ENCODE measurements at regions not wholly inside any gene's neighbourhood (a gene's known extent, or its start where the extent isn't known, plus 50 kb on each side); places are given as distances from the start of the nearest gene placed in this dataset.
"Not testable (repeated sequence)": the region's sequence is repeated elsewhere in the genome, so short reads cannot be mapped to it uniquely, and the experiment has no call there.

GRCh38 chr15:77877869-77878577, 199.5 kb downstream of the TBC1D2B start:
- DNase-seq (ENCODE audit: low spot score) = no peak

- peak; percentile 8 for DNase-seq (ENCODE audit: low spot score)
Observed at GRCh38 chr15:77876107-77876820, 201.2 kb downstream of the TBC1D2B start.

GRCh38 chr15:77875066-77875721, 202.3 kb downstream of the TBC1D2B start:
- peak; percentile 49 for DNase-seq (ENCODE audit: low spot score)

GRCh38 chr15:77874063-77874462, 203.4 kb downstream of the TBC1D2B start:
- DNase-seq (ENCODE audit: low spot score) = no peak

DNA sequence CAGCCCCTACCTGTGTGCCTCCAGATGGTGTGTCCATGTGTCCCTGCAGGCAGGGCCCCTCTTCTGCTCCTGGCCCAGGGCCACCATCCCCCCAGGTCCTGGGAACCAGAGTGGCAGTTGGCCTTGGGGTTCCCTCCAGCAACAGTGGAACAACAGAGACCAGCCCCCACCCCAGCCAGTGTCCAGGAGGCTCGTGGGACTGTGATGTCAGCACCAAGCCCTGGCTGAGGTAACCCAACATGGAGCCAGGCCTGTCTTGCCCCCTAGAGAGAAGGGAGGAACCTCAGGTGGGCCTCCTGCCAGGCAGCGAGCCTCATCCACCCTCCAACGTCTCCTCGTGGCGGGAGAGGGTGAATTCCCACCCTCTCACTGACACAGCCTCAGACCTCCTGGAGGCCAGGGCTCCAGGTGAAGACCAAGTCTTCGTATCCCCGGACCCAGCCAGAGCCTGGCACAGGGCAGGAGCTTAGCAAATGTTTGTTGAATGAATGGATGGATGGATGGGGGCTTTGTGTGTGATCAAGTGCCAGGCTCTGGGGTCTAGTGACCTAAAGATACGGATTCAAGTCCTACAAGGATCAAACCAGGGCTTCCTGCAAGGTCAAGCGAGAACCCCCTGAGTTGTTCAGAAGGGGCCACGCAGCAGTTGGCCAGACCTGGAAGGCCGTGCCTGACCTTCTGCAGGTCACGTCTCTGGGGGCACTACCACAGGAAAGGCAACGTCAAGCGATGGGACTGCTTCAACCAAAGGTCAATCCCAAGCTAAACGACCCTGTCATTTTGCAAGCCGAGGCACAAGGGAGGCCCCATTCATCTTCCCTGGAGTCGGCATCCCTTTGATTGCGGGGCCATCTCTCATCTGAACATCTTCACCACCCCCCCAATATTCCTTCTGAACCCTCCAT, 204.7 kb downstream of the TBC1D2B start:
- DNase-seq (ENCODE audit: low spot score) = not testable (repeated sequence)

DNA sequence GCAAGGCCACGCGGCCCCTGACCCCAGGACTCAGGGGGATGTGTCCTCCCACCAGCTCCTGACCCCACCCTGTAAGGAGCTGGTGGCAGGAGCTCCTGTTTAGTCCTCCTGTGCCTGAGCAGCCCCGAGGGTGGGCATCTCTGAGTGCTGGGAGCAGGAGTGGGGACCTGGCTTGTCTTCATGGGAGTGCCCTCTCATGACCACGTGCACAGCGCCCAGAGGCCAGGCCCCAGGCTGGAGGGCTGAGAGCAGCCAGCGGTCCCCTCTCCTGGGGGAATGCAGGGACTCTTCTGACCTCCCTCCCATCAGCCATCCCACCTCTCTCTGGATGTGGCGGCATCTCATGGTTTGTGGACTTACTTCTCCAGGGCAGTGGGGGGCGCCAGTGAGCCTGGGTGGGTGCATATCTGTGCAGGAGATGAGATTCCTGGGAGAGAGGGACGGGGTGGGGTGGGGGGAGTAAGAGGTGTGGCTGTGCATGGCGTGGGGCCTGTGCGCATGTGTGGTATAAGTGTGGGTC, 205.6 kb downstream of the TBC1D2B start:
- DNase-seq (ENCODE audit: low spot score) = no peak

DNA sequence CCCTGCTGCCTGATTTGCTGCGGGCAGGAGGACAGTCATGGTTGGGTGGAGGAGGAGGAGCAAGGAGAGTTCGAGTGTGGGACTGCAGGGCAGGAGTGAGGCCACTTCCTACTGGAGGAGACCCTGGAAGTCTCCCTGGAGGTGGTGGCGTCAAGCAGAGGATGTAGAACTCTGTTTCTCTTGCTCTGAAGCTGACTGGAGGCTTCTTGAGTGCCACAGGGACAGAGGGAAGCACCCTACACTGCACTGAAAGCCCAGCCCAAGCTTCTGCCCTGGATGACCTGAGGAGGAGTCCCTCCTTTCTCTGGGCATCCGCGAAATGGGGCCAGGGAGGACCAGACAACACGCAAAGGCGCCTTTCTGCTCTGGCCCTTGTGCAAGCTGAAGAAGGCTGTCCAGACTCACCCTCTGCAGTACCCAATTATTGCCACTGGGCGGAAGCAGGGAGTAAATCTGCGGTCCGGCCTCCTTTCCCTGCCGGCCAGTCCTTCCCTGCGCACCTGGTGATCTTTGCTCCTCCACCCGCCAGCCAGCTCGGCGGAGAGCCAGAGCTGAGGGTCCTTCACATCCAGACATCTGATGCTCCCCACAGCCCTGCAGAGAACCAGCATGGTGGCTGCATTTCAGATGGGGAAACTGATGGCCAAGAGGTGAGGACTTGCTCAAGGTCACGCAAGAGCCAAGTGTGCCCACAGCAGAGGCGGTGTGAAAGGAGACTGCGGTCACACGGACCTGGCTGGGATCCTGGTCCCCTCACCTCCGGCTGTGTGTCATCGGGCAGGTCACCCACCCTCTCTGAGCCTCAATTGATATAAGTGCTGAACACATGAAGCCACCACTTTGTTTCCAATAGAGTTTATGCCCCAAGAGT, 207.1 kb downstream of the TBC1D2B start:
- peak; percentile 50 for DNase-seq (ENCODE audit: low spot score)

DNA sequence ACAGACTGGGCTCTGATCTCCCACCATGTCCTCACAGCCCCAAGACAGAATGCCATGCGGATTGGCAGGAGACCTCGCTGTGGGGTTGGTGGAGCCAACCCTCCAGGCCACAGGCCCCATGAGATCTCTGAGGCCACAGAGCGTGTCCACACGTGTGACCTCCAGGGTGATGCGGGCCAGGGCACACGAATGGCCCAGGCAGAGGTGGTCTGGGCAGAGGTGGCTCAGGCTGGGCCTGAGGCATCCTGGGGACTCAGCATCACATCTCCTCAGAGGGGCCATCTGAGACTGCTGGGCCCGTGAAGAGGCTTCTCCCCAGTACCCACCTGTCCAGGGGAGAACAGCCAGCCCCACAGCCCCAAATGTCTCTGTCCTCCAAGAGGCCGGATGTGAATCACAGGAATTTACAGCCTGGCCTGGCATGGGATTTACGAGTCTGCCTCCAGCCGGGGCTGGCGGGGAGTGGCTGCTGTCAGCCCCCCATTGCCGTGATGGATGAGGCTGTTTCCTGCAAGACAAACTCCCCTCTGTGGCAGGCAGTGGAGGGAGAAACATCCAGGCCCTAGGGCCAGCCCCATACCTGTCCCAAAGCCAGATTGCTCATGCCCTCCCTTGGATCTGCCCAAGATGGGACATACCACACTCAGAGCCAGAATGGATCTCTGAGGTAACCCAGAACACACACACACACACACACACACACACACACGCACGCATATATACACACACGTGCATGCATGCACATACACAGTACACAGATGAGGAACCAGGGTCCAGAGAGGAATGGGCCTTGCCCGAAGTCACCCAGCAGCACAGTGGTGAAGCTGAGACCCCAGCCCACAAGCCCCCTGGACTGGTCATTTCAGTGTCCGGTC, 208.3 kb downstream of the TBC1D2B start:
- no peak for DNase-seq (ENCODE audit: low spot score)

DNA sequence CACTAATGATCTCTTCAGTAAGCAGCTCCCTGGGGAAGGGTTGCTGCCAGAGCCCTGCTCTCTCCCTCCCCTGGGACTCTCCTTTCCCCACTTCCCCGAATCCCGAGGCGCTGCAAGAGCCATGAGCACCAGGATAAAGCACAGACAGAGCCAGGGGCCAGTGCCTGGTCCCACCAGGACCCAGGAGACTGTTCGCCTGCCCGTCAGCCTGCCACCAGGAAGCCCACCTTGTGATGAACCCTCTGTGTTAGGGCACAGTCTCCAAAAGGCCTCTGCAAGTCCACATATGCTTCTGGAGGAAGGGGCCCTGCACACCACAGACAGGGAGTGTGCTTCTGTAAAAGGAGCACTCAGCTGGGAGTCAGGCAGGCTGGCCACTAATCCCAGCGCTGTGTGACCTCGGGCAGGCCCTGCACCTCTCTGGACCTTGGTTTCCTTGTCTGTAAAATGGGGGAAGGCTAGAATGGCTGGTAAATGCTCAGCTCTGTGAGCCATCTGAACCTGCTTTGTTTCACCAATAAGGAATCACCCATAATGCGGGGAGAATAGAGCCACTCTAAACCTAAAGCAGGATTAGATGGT, 209.4 kb downstream of the TBC1D2B start:
- not testable (repeated sequence) for DNase-seq (ENCODE audit: low spot score)

DNA sequence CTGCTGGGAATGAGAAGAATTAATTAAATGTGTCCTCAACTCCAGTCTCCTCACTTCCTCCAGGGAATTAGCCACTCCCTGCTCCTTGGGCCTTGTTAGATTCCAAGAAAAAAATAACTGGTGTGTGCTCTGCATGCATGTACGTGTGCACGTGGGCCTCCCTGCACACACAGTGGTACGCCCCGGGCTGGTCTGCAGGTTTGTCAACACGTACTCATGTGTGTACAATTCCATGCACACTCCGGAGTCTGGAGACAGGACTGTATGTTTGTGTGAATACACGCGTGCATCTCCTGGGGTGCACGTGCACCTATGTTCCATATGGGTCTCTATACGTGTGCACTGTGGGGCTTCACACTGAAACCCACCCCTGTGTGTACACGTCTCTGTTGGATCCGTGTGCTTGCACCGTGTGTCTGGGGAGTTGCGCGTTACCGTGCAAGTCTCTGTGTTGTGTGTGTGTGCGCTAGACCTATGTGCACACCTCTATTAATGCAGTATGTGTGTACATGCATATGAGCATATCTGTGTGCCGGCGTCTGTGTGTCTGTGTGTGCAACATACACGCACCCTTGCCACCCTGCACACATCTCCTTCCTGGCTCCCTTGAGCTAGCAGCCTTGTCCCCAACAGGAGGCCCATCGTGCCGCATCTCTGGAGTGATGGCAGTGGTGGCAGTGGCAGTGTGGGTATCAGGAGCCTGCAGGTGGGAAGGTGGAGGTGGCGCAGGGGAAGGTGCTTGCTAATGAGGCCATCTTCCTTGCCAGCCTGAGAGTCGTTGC, 210.1 kb downstream of the TBC1D2B start:
- DNase-seq (ENCODE audit: low spot score) = no peak

- DNase-seq (ENCODE audit: low spot score) = no peak
Observed at GRCh38 chr15:77866596-77867125, 210.8 kb downstream of the TBC1D2B start.

DNA sequence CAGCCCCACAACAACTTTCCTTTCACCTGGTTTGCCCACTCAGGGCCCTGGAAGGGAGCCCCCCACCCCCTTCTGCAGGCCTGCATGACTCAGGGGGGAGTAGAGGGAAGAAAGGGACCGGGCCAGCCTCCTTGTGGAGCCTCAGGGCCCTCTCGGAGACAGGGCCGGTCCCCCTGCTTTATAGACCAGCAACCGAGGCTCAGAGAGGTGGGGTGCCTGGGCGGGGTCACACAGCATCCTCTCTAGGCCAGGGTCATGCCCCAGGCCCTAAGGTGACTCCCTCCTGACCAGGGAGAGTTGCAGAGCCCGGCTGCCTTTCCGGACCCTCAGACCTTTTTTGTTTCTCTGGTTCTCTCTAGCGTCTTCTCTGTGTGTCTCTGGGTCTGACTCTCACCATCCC, 211.3 kb downstream of the TBC1D2B start:
- no peak for DNase-seq (ENCODE audit: low spot score)

- DNase-seq (ENCODE audit: low spot score) = no peak
Observed at GRCh38 chr15:77865701-77866100, 211.8 kb downstream of the TBC1D2B start.

DNA sequence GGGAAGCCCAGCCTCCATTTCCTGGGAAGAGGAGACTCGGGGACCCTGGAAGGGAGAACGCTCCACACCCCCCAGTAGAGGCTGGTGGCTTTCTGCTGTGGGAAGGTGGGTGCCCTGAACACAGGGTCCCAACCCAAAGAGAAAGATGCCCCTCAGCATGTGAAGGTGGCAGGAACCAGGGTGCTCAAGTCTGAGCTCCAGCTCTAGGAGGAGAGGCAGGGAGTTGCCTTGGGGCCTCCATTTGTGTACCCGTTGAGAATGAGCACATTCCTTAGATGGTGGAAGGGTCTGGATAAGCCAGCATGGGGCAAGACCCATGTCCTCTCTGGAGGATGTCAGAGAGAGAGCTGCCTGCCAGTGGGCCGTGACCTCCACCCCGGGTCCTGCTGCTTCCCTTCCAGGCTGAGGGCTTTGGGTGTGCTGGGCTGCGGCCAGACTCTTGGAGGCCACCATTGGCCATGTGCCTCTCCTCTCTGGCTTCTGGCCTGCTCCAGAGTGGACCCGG, 212.4 kb downstream of the TBC1D2B start:
- no peak for DNase-seq (ENCODE audit: low spot score)

GRCh38 chr15:77864211-77865105, 213.1 kb downstream of the TBC1D2B start:
- no peak for DNase-seq (ENCODE audit: low spot score)

DNA sequence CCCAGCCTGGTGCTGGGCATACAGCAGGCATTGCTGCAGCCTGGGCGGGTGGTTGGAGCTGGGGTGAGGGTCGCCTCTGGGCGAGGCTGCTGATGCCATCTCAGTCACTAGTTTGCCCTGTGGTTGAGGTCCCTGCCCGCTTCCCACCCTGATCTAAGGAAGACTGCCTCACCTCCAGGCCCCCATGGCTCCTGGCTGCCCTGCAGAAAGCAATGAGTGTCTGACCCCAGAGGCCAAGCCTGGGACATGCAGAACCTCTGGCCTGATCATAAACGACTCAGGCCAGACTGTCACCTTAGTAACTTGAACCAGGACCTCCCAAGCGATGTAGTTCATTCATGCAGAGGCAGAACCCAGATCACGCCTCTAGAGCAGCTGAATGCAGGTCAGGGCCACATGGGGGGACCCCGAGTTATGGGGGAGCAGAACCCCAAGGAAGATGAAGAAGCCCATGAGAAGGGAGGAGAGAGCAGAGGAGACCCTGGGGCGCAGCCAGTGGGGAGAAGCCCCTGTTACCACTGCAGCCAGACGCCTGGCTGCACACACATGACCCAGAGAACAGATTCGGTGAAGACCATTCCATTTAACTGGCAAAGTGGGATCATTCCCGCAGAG, 213.9 kb downstream of the TBC1D2B start:
- DNase-seq (ENCODE audit: low spot score) = no peak

GRCh38 chr15:77862651-77863104, 214.8 kb downstream of the TBC1D2B start:
- DNase-seq (ENCODE audit: low spot score) = no peak
